Keratinocyte (primary cell): ENCODE measurements at regions not wholly inside any gene's neighbourhood (a gene's known extent, or its start where the extent isn't known, plus 50 kb on each side); places are given as distances from the start of the nearest gene placed in this dataset.
"Not testable (repeated sequence)": the region's sequence is repeated elsewhere in the genome, so short reads cannot be mapped to it uniquely, and the experiment has no call there.

Experiments used
- EZH2 ChIP-seq: IDR thresholded peaks from one replicate; pipeline ENCODE4 v1.6.1; 2012; ENCODE audit warnings: inconsistent platforms, mild to moderate bottlenecking, low read length, moderate library complexity
- TF ChIP-seq, protein P1 (sequence below), 3 experiments: IDR thresholded peaks in 1 of 3; conservative IDR thresholded peaks in 1 of 3; optimal IDR thresholded peaks in 1 of 3; 2 replicates in 2 of 3; 3 replicates in 1 of 3; pipeline versions ENCODE3 to v1.5.1; 2011; ENCODE audit warnings: low read length in 3 of 3, mild to moderate bottlenecking in 3 of 3, moderate library complexity in 2 of 3, control low read depth in 1 of 3, inconsistent platforms in 1 of 3; ENCODE audit not compliant: insufficient read depth in 2 of 3; ENCODE audit errors: extremely low read depth in 1 of 3

DNA sequence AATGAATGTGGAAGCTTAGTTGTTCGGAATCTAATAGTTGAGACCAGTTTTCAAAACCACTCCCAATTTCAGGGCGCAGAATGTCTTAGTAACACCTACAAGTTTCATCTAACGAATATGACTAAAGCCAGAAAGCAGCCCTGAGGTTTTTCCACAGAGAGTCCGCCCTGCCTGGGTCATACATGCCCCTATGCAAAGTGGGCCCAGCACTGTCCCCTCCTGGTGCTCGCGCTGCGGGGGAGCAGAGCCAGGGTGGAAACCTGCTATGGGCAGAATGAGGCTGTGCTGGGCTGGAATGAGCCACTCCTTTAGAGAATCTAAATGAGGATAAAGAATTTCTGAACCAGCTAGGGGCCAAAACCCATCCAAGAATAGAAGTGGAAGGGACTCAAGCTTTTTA lies 334.0 kb downstream of the GOLGA6L6 start:
- TF ChIP-seq, protein P1, sequence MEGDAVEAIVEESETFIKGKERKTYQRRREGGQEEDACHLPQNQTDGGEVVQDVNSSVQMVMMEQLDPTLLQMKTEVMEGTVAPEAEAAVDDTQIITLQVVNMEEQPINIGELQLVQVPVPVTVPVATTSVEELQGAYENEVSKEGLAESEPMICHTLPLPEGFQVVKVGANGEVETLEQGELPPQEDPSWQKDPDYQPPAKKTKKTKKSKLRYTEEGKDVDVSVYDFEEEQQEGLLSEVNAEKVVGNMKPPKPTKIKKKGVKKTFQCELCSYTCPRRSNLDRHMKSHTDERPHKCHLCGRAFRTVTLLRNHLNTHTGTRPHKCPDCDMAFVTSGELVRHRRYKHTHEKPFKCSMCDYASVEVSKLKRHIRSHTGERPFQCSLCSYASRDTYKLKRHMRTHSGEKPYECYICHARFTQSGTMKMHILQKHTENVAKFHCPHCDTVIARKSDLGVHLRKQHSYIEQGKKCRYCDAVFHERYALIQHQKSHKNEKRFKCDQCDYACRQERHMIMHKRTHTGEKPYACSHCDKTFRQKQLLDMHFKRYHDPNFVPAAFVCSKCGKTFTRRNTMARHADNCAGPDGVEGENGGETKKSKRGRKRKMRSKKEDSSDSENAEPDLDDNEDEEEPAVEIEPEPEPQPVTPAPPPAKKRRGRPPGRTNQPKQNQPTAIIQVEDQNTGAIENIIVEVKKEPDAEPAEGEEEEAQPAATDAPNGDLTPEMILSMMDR (optimal IDR thresholded peaks at IDR 0.05 in 1 of 3, IDR thresholded peaks at IDR 0.05 in 1 of 3, conservative IDR thresholded peaks at IDR 0.05 in 1 of 3; ENCODE audit: extremely low read depth in 1 of 3, insufficient read depth in 2 of 3, low read length in 3 of 3): not testable (repeated sequence)
- TF ChIP-seq EZH2: not testable (repeated sequence)
